Testis (tissue), 2 donors: ENCODE measurements at regions not wholly inside any gene's neighbourhood (a gene's known extent, or its start where the extent isn't known, plus 50 kb on each side); places are given as distances from the start of the nearest gene placed in this dataset.
A peak's percentile ranks its signal among the peaks of the same experiment; 100 is the strongest.

Source experiments
- DNase-seq: peaks from one replicate; pipeline ENCODE4 v3.0.0-alpha.2; 2019
- H3K27ac ChIP-seq, 2 donors: fragments of 200-600 bp; sonication (generic); one replicate each; pipeline ENCODE4 v1.5.1; 2019
- H3K27me3 ChIP-seq: fragments of 200-600 bp; sonication (generic); one replicate; pipeline ENCODE4 v1.5.1; 2019
- H3K36me3 ChIP-seq: fragments of 200-600 bp; sonication (generic); one replicate; pipeline ENCODE4 v1.5.1; 2017; ENCODE audit warnings: low read depth; ENCODE audit errors: missing control alignments
- H3K4me1 ChIP-seq: fragments of 200-600 bp; sonication (generic); one replicate; pipeline ENCODE4 v1.5.1; 2019
- H3K4me3 ChIP-seq, 2 donors: fragments of 200-600 bp; sonication (generic); one replicate each; pipeline ENCODE4 v1.5.1; 2017 to 2019
- H3K9me3 ChIP-seq: fragments of 200-600 bp; sonication (generic); one replicate; pipeline ENCODE4 v1.5.1; 2017
- POLR2A ChIP-seq: fragments of 450-650 bp; IDR thresholded peaks from one replicate; pipeline ENCODE4 v1.6.1; 2017; ENCODE audit warnings: antibody characterized with exemption, mild to moderate bottlenecking, moderate library complexity
- WGBS, 2 donors: methylation state at CpG; one replicate each; pipeline ENCODE4 v1.1.5; 2018; 5-methylcytosine and 5-hydroxymethylcytosine counted together
- intact Hi-C: fragments of 100-400 bp; cut with DNase I; formaldehyde crosslinking; loops from one replicate; pipeline ENCODE4 v1.15.1; 2023; ENCODE audit warnings: low total_unique reads
- TF ChIP-seq, protein P1 (sequence below), 3 experiments: fragments of 450-650 bp in 2 of 3; fragments of 200-600 bp in 1 of 3; sonication (generic) in 1 of 3; IDR thresholded peaks; one replicate each; pipeline ENCODE4 v1.5.1; 2016 to 2019; ENCODE audit warnings: antibody characterized with exemption in 3 of 3, mild to moderate bottlenecking in 2 of 3, moderate library complexity in 1 of 3

GRCh38 chr9:88660611-88661010 is 125.6 kb downstream of the NXNL2 start:
- Histone ChIP-seq H3K36me3 (no peaks in the 10 kb centered on the region), H3K9me3 (no peaks in the 10 kb centered on the region), H3K27me3 (no peaks in the 10 kb centered on the region), H3K4me1 (no peaks in the 10 kb centered on the region), H3K27ac (no peak overlapping the region), H3K4me3 (no peak overlapping the region)
- DNase-seq = peak; percentile 55
- TF ChIP-seq, protein P1, sequence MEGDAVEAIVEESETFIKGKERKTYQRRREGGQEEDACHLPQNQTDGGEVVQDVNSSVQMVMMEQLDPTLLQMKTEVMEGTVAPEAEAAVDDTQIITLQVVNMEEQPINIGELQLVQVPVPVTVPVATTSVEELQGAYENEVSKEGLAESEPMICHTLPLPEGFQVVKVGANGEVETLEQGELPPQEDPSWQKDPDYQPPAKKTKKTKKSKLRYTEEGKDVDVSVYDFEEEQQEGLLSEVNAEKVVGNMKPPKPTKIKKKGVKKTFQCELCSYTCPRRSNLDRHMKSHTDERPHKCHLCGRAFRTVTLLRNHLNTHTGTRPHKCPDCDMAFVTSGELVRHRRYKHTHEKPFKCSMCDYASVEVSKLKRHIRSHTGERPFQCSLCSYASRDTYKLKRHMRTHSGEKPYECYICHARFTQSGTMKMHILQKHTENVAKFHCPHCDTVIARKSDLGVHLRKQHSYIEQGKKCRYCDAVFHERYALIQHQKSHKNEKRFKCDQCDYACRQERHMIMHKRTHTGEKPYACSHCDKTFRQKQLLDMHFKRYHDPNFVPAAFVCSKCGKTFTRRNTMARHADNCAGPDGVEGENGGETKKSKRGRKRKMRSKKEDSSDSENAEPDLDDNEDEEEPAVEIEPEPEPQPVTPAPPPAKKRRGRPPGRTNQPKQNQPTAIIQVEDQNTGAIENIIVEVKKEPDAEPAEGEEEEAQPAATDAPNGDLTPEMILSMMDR (IDR thresholded peaks at IDR 0.05) = no peak
- no peak for TF ChIP-seq POLR2A
- intact Hi-C loops = no loop called here
- WGBS, 2 donors = 50 to 57% methylated on average over 1 of the region's 1 CpG

DNA sequence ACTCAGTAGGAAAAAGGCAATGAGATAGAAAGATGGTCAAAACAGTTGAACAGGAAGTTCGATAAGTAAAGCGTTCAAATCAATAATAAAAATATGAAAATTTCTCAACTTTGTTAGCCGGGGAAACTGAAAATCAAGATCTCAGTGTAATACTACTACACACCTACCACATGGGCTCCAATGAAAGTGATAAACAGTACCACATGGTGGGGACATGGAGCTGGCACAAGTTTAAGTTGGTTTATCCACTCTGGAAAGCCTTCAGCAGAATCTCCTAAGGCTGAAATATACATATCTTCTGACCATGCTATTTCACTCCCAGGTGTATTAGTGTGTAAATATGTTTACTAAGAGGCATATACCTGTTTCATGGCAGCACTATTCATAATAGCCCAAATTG is 126.8 kb downstream of the NXNL2 start:
- no peak overlapping the region for H3K4me3 ChIP-seq
- no peaks in the 10 kb centered on the region for H3K9me3 ChIP-seq
- no peaks in the 10 kb centered on the region for H3K36me3 ChIP-seq
- TF ChIP-seq POLR2A = no peak
- TF ChIP-seq, protein P1 (IDR thresholded peaks at IDR 0.05) = no peak
- no peak for DNase-seq
- intact Hi-C loops = no loop called here
- H3K4me1 ChIP-seq = no peaks in the 10 kb centered on the region
- 80 to 92% methylated on average over 3 of the region's 3 CpGs for WGBS, 2 donors
- H3K27ac ChIP-seq = no peak overlapping the region
- no peaks in the 10 kb centered on the region for H3K27me3 ChIP-seq

DNA sequence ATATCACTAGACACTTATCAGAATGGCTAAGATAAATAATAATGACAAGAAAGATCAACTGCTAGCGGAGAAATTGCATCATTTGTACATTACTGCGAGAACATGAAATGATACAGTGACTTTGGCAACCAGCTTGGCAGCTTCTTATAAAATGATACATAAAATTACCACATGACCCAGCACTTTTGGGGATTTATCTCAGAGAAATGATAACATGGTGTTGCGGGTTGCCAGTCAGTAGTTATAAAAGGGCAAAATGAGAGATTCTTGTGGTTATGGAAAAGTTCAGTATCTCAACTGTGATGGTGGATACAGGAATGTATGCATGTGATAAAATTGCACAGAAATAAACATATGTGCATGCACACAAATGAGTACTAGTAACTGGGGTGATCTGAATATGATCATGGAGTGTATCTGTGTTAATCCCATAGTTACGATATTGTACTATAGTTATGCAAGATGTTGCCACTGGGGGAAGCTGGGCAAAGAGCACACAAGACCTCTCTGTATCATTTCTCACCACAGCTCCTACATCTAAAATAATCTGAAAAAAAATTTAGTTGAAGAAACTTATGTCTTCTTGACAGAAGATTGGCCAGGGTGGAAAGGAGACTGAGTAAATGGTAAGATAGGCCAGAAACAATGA is 128.9 kb downstream of the NXNL2 start:
- no peaks in the 10 kb centered on the region for H3K36me3 ChIP-seq
- H3K4me1 ChIP-seq = no peaks in the 10 kb centered on the region
- H3K27me3 ChIP-seq = no peaks in the 10 kb centered on the region
- no peak overlapping the region for H3K4me3 ChIP-seq
- H3K27ac ChIP-seq = no peak overlapping the region
- no peak for DNase-seq
- TF ChIP-seq POLR2A = no peak
- TF ChIP-seq, protein P1 (IDR thresholded peaks at IDR 0.05) = no peak
- intact Hi-C loops = no loop called here
- no peaks in the 10 kb centered on the region for H3K9me3 ChIP-seq
- WGBS, 2 donors = 59 to 76% methylated on average over 4 of the region's 4 CpGs

DNA sequence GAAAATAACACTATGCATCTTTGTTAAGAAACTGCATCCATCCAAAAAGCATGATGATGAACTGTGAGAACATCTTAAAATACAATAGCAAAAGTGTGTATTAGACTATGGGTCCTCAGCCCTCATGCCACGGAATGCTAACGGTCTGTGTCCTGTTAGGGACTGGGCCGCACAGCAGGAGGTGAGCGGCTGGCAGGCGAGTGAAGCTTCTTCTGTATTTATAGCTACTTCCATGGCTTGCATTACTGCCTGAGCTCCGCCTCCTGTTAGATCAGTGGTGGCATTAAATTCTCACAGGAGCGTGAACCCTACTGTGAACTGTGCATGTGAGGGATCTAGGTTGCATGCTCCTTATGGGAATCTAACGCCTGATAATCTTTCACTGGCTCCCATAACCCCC is 129.8 kb downstream of the NXNL2 start:
- WGBS, 2 donors = 88 to 92% methylated on average over 8 of the region's 8 CpGs
- H3K9me3 ChIP-seq = no peaks in the 10 kb centered on the region
- no peaks in the 10 kb centered on the region for H3K27me3 ChIP-seq
- no peak overlapping the region for H3K27ac ChIP-seq
- H3K4me3 ChIP-seq = no peak overlapping the region
- no peak for TF ChIP-seq POLR2A
- DNase-seq = no peak
- H3K36me3 ChIP-seq = no peaks in the 10 kb centered on the region
- no peaks in the 10 kb centered on the region for H3K4me1 ChIP-seq
- intact Hi-C loops = no loop called here

GRCh38 chr9:88672874-88673689 is 138.1 kb downstream of the NXNL2 start:
- intact Hi-C loops = no loop called here
- H3K36me3 ChIP-seq = no peaks in the 10 kb centered on the region
- 80 to 88% methylated on average over 12 of the region's 12 CpGs for WGBS, 2 donors
- no peak overlapping the region for H3K27ac ChIP-seq
- no peaks in the 10 kb centered on the region for H3K4me1 ChIP-seq
- H3K27me3 ChIP-seq = no peaks in the 10 kb centered on the region
- DNase-seq = no peak
- TF ChIP-seq, protein P1 (IDR thresholded peaks at IDR 0.05) = no peak
- no peak for TF ChIP-seq POLR2A
- H3K4me3 ChIP-seq = no peak overlapping the region
- no peaks in the 10 kb centered on the region for H3K9me3 ChIP-seq
